ENCODE measurements at regions not wholly inside any gene's neighbourhood (a gene's known extent, or its start where the extent isn't known, plus 50 kb on each side); places are given as distances from the start of the nearest gene placed in this dataset.

DNA sequence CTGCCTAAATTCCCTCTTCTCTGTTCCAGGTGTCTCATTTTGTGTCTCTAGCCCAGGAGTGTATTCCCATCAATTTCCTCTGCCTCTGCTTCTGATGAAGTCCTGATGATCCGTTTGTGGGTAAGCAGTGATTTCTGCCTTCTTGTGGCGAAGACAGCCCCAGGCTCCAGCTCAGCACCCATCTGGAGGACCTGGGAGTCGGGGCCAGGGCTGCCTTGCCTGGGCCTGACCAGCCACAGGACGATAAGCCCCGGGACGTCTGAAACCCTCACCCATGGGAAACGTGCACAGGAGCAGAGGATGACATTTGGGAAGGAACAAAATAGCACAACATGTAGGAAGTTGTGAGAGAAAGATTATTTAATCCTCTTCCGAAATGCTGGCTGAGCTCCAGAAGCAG, 206.9 kb downstream of the FBXO15 start:
- Histone ChIP-seq H2AK5ac (ENCODE audit: insufficient read length, low read length) (no peak overlapping the region), H3K27me3 (ENCODE audit: insufficient read depth, low read length) (no peaks in the 10 kb centered on the region), H3K4ac (ENCODE audit: low read depth, low read length) (no peak overlapping the region), H4K20me1 (ENCODE audit: control insufficient read depth, insufficient read depth, insufficient read length) (no peaks in the 10 kb centered on the region), H3K79me1 (ENCODE audit: insufficient read depth, low read depth, low read length, poor library complexity, severe bottlenecking) (no peaks in the 10 kb centered on the region), H3K27ac (ENCODE audit: insufficient read length, low read depth, low read length) (no peak overlapping the region), H3K23me2 (ENCODE audit: insufficient read length, low read depth, low read length, poor library complexity, severe bottlenecking) (no peaks in the 10 kb centered on the region), H3K4me2 (ENCODE audit: insufficient read depth, insufficient read length, low read length) (no peak overlapping the region), H3K4me1 (ENCODE audit: insufficient read depth, low read length) (no peaks in the 10 kb centered on the region), H4K5ac (ENCODE audit: insufficient read length, low read depth, low read length) (no peak overlapping the region), H4K8ac (replicated peaks; ENCODE audit: insufficient read length, low read depth, low read length) (no peak overlapping the region), H2BK15ac (ENCODE audit: low read depth, low read length) (no peak overlapping the region), H3K9ac (ENCODE audit: extremely low read depth, insufficient read length, low read length) (no peak overlapping the region), H2AFZ (ENCODE audit: low read length) (no peak overlapping the region), H3K14ac (ENCODE audit: insufficient read depth, low read length) (no peak overlapping the region), H2BK20ac (ENCODE audit: low read depth, low read length, poor library complexity, severe bottlenecking) (no peak overlapping the region), H2BK120ac (ENCODE audit: low read depth, low read length, poor library complexity, severe bottlenecking) (no peak overlapping the region), H3K9me3 (ENCODE audit: control insufficient read depth, low read depth, low read length) (no peaks in the 10 kb centered on the region), H3K23ac (ENCODE audit: insufficient read length, low read depth, low read length) (no peak overlapping the region), H2BK5ac (ENCODE audit: insufficient read length, low read length) (no peak overlapping the region), H4K91ac (ENCODE audit: insufficient read length, low read depth, low read length) (no peak overlapping the region), H3K79me2 (ENCODE audit: insufficient read depth, low read length) (no peaks in the 10 kb centered on the region), H3T11ph (ENCODE audit: low read length) (no peak overlapping the region), H2BK12ac (ENCODE audit: insufficient read length, low read depth, low read length) (no peak overlapping the region), H3K18ac (ENCODE audit: insufficient read length, low read depth, low read length) (no peak overlapping the region), H3K56ac (ENCODE audit: insufficient read length, low read depth, low read length) (no peak overlapping the region)
- no peak overlapping the region for H3K27ac Mint-ChIP-seq
- no peak for DNase-seq
- no peaks in the 10 kb centered on the region; a peak in 1 of 7 replicates for H3K36me3 Mint-ChIP-seq (ENCODE audit: insufficient read depth in 1 of 3, low read depth in 3 of 3)
- H3K9me3 Mint-ChIP-seq = no peaks in the 10 kb centered on the region
- H3K4me3 Mint-ChIP-seq = no peak overlapping the region
- peaks cover 5% of the 10 kb centered on the region; the same call in 1 of the 2 replicates for H3K27me3 Mint-ChIP-seq (ENCODE audit: low read depth)
- no CpG with 5 or more reads among the region's 8 CpGs for WGBS (ENCODE audit: extremely low coverage, insufficient read length, low lambda C conversion rate)
- peaks cover 0 to 4% of the 10 kb centered on the region in 2 experiments; a peak in 3 of 4 replicates for H3K4me1 Mint-ChIP-seq
- TF ChIP-seq, protein P1, sequence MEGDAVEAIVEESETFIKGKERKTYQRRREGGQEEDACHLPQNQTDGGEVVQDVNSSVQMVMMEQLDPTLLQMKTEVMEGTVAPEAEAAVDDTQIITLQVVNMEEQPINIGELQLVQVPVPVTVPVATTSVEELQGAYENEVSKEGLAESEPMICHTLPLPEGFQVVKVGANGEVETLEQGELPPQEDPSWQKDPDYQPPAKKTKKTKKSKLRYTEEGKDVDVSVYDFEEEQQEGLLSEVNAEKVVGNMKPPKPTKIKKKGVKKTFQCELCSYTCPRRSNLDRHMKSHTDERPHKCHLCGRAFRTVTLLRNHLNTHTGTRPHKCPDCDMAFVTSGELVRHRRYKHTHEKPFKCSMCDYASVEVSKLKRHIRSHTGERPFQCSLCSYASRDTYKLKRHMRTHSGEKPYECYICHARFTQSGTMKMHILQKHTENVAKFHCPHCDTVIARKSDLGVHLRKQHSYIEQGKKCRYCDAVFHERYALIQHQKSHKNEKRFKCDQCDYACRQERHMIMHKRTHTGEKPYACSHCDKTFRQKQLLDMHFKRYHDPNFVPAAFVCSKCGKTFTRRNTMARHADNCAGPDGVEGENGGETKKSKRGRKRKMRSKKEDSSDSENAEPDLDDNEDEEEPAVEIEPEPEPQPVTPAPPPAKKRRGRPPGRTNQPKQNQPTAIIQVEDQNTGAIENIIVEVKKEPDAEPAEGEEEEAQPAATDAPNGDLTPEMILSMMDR (conservative IDR thresholded peaks at IDR 0.05) = no peak

All from H9 (cell line).